ENCODE measurements at regions not wholly inside any gene's neighbourhood (a gene's known extent, or its start where the extent isn't known, plus 50 kb on each side); places are given as distances from the start of the nearest gene placed in this dataset.

GRCh38 chr16:80040814-80041213 lies 440.3 kb upstream of the MAF start:
- DNase-seq (ENCODE audit: low spot score) = no peak

- DNase-seq (ENCODE audit: low spot score) = no peak
These were observed 439.9 kb upstream of the MAF start for GRCh38 chr16:80040413-80040812.

GRCh38 chr16:80039777-80040176 lies 439.2 kb upstream of the MAF start:
- no peak for DNase-seq (ENCODE audit: low spot score)

- no peak for DNase-seq (ENCODE audit: low spot score)
These were observed 438.0 kb upstream of the MAF start for GRCh38 chr16:80038566-80038965.

- no peak for DNase-seq (ENCODE audit: low spot score)
These were observed 434.6 kb upstream of the MAF start for GRCh38 chr16:80034948-80035663.

GRCh38 chr16:80034469-80034826 lies 433.9 kb upstream of the MAF start:
- DNase-seq (ENCODE audit: low spot score) = no peak

GRCh38 chr16:80033783-80034468 lies 433.4 kb upstream of the MAF start:
- DNase-seq (ENCODE audit: low spot score) = no peak

- DNase-seq (ENCODE audit: low spot score) = no peak
These were observed 429.4 kb upstream of the MAF start for GRCh38 chr16:80029761-80030481.

GRCh38 chr16:80029381-80029630 lies 428.8 kb upstream of the MAF start:
- DNase-seq (ENCODE audit: low spot score) = no peak

GRCh38 chr16:80028581-80029380 lies 428.2 kb upstream of the MAF start:
- DNase-seq (ENCODE audit: low spot score) = no peak

- peak; percentile 24 for DNase-seq (ENCODE audit: low spot score)
These were observed 426.7 kb upstream of the MAF start for GRCh38 chr16:80027007-80027965.

GRCh38 chr16:80025236-80025635 lies 424.7 kb upstream of the MAF start:
- no peak for DNase-seq (ENCODE audit: low spot score)

GRCh38 chr16:80024443-80024842 lies 423.9 kb upstream of the MAF start:
- DNase-seq (ENCODE audit: low spot score) = no peak

- no peak for DNase-seq (ENCODE audit: low spot score)
These were observed 423.3 kb upstream of the MAF start for GRCh38 chr16:80023865-80024264.

- no peak for DNase-seq (ENCODE audit: low spot score)
These were observed 418.9 kb upstream of the MAF start for GRCh38 chr16:80019395-80019794.

GRCh38 chr16:80018466-80018865 lies 417.9 kb upstream of the MAF start:
- no peak for DNase-seq (ENCODE audit: low spot score)

GRCh38 chr16:80016731-80017326 lies 416.3 kb upstream of the MAF start:
- DNase-seq (ENCODE audit: low spot score) = no peak

- DNase-seq (ENCODE audit: low spot score) = no peak
These were observed 415.0 kb upstream of the MAF start for GRCh38 chr16:80015566-80015965.

GRCh38 chr16:80014241-80014939 lies 413.9 kb upstream of the MAF start:
- DNase-seq (ENCODE audit: low spot score) = no peak

GRCh38 chr16:80012586-80012985 lies 412.0 kb upstream of the MAF start:
- DNase-seq (ENCODE audit: low spot score) = no peak

All from CD4-positive, alpha-beta T cell treated with Interleukin-6 at 100 ng/mL for 8 hours (primary cell).